Epithelial cell of proximal tubule (primary cell): ENCODE measurements at regions not wholly inside any gene's neighbourhood (a gene's known extent, or its start where the extent isn't known, plus 50 kb on each side); places are given as distances from the start of the nearest gene placed in this dataset.

ENCODE experiments used
- DNase-seq: peaks from one replicate; pipeline ENCODE4 v3.0.0-alpha.2; 2011; ENCODE audit warnings: low read depth
- H3K4me3 ChIP-seq: 2 replicates; pipeline ENCODE4 v1.5.1; 2011; ENCODE audit warnings: low read depth, mild to moderate bottlenecking, low read length
- CTCF ChIP-seq: conservative IDR thresholded peaks from 2 replicates; pipeline ENCODE4 v1.5.1; 2012; ENCODE audit warnings: low read depth, mild to moderate bottlenecking, low read length

DNA sequence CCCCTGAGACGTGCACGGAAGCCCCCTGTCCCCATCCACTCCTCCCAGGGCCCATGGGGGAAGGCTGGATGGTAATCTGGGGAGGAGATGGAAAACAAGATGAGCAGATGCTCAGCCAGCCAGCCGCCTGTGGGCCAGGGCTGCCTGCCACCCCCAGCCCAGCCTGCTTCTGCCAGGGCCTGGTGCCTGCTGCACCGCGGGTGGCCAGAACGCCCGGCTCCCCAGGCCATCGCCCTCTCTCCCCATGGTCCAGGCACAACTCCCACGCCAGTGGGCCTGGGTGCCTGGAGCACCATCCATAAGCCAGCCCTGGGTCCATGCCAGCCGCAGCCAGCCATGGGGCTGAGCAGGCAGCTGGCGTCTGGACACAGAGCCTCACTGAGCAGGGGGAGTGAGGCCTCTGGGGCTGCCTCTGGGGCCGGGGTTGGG is 57.2 kb upstream of the ELN start:
- no peak overlapping the region for H3K4me3 ChIP-seq
- no peak for DNase-seq
- TF ChIP-seq CTCF = no peak

- no peak for DNase-seq
- TF ChIP-seq CTCF = no peak
- no peak overlapping the region for H3K4me3 ChIP-seq
Observed at GRCh38 chr7:73971322-73971703, 56.7 kb upstream of the ELN start.

DNA sequence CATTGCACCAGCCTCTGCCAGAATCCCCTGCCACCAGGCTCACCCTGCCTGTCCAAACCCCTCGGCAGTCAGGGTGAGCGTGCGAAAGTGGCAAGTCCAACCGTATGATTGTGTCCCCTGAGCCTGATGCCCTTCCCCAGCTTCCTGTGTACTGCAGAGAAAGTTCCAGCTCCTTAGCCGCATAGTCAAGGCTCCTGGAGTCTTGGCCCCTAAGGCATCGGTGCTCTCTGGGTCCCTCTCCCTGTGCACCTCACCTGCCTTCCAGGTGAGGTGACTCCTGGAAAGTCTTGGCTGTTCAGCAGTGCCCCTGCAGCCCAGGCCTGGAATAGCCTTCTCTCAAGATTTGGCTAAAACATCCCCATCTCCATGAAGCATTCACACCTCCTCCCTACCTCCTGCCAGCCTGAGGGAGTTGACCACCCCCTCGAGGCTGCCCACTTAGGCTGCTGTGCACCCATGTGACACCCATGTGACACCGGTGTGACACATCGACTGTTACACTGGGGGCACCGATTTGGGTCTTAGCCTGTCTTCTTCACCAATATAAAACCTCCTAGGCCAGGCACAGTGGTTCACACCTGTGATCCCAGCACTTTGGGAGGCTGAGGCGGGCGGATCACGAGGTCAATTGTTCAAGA is 56.1 kb upstream of the ELN start:
- no peak for DNase-seq
- peak; percentile 27 for TF ChIP-seq CTCF
- H3K4me3 ChIP-seq = no peak overlapping the region

DNA sequence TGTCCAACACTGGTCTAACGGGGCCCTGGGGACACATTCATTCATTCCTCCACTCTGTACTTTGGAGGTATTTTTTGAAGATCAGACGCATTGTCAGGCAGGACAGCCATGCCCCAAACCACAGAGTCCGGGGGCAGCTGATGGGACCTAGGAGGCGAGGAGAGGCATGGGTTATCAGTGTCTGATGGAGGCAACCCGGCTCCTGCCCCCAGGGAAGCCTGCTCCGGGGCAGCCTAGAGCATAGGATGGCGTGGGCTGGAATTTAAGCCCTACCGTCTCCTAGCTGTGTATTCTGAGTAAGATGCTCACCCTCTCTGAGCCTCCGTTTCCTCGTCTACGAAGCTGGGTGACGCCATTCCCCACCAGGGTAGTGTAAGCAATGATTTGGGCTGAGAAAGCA is 55.4 kb upstream of the ELN start:
- no peak for DNase-seq
- no peak for TF ChIP-seq CTCF
- H3K4me3 ChIP-seq = no peak overlapping the region

- no peak overlapping the region for H3K4me3 ChIP-seq
- DNase-seq = no peak
- TF ChIP-seq CTCF = no peak
Observed at GRCh38 chr7:73973091-73973490, 54.9 kb upstream of the ELN start.

- DNase-seq = no peak
- H3K4me3 ChIP-seq = no peak overlapping the region
- no peak for TF ChIP-seq CTCF
Observed at GRCh38 chr7:73974101-73974947, 53.6 kb upstream of the ELN start.
